Neural progenitor cell (in vitro differentiated cells): ENCODE measurements at regions not wholly inside any gene's neighbourhood (a gene's known extent, or its start where the extent isn't known, plus 50 kb on each side); places are given as distances from the start of the nearest gene placed in this dataset.

ENCODE experiments used
- CTCF ChIP-seq: fragments of 200-600 bp; sonication (generic); IDR thresholded peaks from 2 replicates; pipeline ENCODE4 v1.5.1; 2017; ENCODE audit warnings: antibody characterized with exemption, mild to moderate bottlenecking
- EZH2 ChIP-seq: fragments of 200-600 bp; sonication (generic); IDR thresholded peaks from 2 replicates; pipeline ENCODE4 v1.6.1; 2017; ENCODE audit warnings: antibody characterized with exemption, mild to moderate bottlenecking, moderate library complexity
- EZH2phosphoT487 ChIP-seq: fragments of 200-600 bp; sonication (generic); IDR thresholded peaks from 2 replicates; pipeline ENCODE4 v1.6.1; 2017; ENCODE audit warnings: antibody characterized with exemption

- TF ChIP-seq CTCF (no peak), EZH2phosphoT487 (no peak), EZH2 (no peak)
Measured at GRCh38 chr16:7221157-7221556, 111.5 kb upstream of the RBFOX1 start.
